Activated CD4-positive, alpha-beta memory T cell treated with anti-CD3 and anti-CD28 coated beads for 36 hours (primary cell): ENCODE measurements at regions not wholly inside any gene's neighbourhood (a gene's known extent, or its start where the extent isn't known, plus 50 kb on each side); places are given as distances from the start of the nearest gene placed in this dataset.
"Not testable (repeated sequence)": the region's sequence is repeated elsewhere in the genome, so short reads cannot be mapped to it uniquely, and the experiment has no call there.

Experiments used
- CTCF ChIA-PET: fragments of 350-600 bp; sonication (Branson Sonifier 250); formaldehyde crosslinking; loops from one replicate; lab custom pipeline; 2021; ENCODE audit warnings: antibody characterized with exemption, inconsistent platforms; lab: Charles Lee
- POLR2A ChIA-PET: fragments of 350-600 bp; sonication (Branson Sonifier 250); formaldehyde crosslinking; loops from one replicate; lab custom pipeline; 2021; ENCODE audit warnings: antibody characterized with exemption; lab: Charles Lee
- DNase-seq: peaks from one replicate; pipeline ENCODE4 v3.0.0-alpha.2; 2020
- H3K27ac Mint-ChIP-seq: one replicate; pipeline ENCODE4 v1.8.0; 2021; ENCODE audit warnings: mixed read lengths
- H3K27me3 Mint-ChIP-seq: one replicate; pipeline ENCODE4 v1.8.0; 2021; ENCODE audit warnings: mixed read lengths
- H3K36me3 Mint-ChIP-seq: one replicate; pipeline ENCODE4 v1.8.0; 2021; ENCODE audit warnings: mixed read lengths
- H3K4me1 Mint-ChIP-seq: one replicate; pipeline ENCODE4 v1.8.0; 2021; ENCODE audit warnings: low read depth, mixed read lengths
- H3K4me3 Mint-ChIP-seq: one replicate; pipeline ENCODE4 v1.8.0; 2021; ENCODE audit warnings: mild to moderate bottlenecking, mixed read lengths
- H3K9me3 Mint-ChIP-seq: one replicate; pipeline ENCODE4 v1.8.0; 2021; ENCODE audit warnings: mixed read lengths
- intact Hi-C: fragments of 100-400 bp; cut with micrococcal nuclease; formaldehyde crosslinking; loops from one replicate; pipeline ENCODE4 v1.15.1; 2023

DNA sequence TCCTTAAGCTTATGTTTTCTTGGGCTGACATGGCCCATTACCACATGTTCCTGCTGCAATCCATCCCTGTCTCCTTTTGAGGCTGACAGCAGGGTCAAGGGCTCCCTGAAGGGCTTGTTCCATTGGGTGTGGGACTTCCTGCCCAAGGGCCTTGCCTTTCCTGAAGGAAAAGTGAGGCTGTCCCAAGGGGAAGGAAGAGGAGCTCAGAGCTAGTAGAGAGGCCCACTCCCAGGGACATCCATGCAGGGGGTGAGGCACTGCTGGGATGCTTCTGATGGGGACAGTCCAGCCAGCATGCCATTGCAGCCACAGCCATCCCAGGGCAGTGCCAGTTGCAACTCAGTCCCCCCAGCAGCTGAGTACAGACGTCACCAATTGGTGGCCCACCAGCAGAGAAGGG lies 138.4 kb upstream of the FOXA2 start:
- Mint-ChIP-seq H3K27ac (no peak overlapping the region), H3K4me1 (no peaks in the 10 kb centered on the region), H3K27me3 (peaks cover 3% of the 10 kb centered on the region), H3K36me3 (no peaks in the 10 kb centered on the region), H3K4me3 (no peak overlapping the region), H3K9me3 (no peaks in the 10 kb centered on the region)
- CTCF ChIA-PET: no interaction called here
- DNase-seq: no peak
- POLR2A ChIA-PET: no interaction called here
- intact Hi-C loops: no loop called here

DNA sequence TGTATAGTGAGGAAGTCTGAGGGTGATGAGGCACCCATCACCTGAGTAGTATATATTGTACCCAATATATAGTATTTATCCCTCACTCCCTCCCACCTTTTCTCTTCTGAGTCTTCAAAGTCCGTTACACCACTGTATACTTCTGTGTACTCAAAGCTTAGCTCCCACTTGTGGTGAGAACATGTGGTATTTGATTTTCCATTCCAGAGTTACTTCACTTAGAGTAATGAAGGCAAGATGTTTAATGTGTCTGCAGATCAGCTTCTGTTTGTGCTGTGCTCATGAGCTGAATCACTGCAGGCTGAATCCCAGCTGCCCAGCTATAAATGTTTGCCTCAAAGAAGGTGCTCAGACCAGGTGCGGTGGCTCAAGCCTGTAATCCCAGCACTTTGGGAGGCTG lies 139.3 kb upstream of the FOXA2 start:
- Mint-ChIP-seq H3K9me3 (no peaks in the 10 kb centered on the region), H3K36me3 (no peaks in the 10 kb centered on the region), H3K4me3 (no peak overlapping the region), H3K4me1 (no peaks in the 10 kb centered on the region), H3K27me3 (peaks cover 1% of the 10 kb centered on the region), H3K27ac (no peak overlapping the region)
- intact Hi-C loops: no loop called here
- CTCF ChIA-PET: no interaction called here
- POLR2A ChIA-PET: no interaction called here
- DNase-seq: no peak

DNA sequence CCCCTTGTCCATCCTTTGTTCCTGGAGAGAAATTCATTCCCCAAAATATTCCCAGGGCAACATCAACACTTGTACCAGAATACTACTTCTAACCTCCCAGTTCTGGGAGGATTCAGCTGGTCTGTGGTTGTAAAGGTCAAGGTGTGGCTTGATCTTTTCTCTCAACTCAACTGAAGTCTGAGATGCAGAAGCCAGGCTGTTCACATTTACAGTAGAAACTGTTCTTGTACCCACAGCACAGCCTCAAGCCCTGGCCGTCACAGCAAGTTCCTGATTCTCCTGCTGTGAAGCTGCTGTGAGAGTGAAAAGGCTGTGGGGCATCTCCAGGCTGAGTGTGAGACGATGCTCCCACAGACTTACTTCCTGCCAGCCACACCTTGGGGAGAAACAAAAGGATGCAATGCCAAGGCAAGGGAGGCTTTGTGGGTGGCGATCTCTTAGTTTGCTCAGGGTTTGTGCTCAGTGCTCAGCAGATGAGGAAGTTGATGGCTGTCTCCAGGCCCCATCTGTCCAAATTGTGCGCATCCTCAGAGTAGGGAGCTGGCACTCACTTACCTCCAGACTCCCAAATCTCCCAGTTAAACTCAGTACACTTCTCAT lies 143.9 kb upstream of the FOXA2 start:
- no peak for DNase-seq
- ChIA-PET POLR2A (no interaction called here), CTCF (no interaction called here)
- no peak overlapping the region for H3K4me3 Mint-ChIP-seq
- H3K9me3 Mint-ChIP-seq: no peaks in the 10 kb centered on the region
- no peaks in the 10 kb centered on the region for H3K4me1 Mint-ChIP-seq
- intact Hi-C loops: no loop called here
- H3K36me3 Mint-ChIP-seq: no peaks in the 10 kb centered on the region
- H3K27ac Mint-ChIP-seq: no peak overlapping the region
- H3K27me3 Mint-ChIP-seq: no peaks in the 10 kb centered on the region

DNA sequence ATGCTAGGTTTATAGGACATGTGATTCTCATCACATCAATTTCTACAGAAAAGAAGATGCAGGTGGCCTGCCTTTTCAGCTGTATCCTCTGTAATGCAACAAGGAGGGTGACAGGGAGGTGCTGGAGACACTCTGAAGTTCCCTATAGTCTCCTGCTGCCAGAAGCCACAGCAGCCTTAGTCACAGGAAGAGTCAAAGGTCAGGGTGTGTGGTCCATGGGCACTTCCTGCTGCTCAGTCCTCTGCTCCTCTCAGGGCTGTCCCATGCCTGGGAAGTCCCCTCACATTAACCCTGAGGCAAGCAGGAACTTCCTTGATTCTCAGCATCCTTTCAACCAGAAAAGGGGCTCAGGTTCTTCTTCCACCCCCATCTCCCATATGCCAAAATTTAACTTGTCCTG lies 144.8 kb upstream of the FOXA2 start:
- H3K27ac Mint-ChIP-seq: no peak overlapping the region
- H3K4me1 Mint-ChIP-seq: no peaks in the 10 kb centered on the region
- no peak for DNase-seq
- CTCF ChIA-PET: no interaction called here
- H3K4me3 Mint-ChIP-seq: no peak overlapping the region
- intact Hi-C loops: no loop called here
- POLR2A ChIA-PET: no interaction called here
- no peaks in the 10 kb centered on the region for H3K9me3 Mint-ChIP-seq
- H3K27me3 Mint-ChIP-seq: no peaks in the 10 kb centered on the region
- no peaks in the 10 kb centered on the region for H3K36me3 Mint-ChIP-seq

DNA sequence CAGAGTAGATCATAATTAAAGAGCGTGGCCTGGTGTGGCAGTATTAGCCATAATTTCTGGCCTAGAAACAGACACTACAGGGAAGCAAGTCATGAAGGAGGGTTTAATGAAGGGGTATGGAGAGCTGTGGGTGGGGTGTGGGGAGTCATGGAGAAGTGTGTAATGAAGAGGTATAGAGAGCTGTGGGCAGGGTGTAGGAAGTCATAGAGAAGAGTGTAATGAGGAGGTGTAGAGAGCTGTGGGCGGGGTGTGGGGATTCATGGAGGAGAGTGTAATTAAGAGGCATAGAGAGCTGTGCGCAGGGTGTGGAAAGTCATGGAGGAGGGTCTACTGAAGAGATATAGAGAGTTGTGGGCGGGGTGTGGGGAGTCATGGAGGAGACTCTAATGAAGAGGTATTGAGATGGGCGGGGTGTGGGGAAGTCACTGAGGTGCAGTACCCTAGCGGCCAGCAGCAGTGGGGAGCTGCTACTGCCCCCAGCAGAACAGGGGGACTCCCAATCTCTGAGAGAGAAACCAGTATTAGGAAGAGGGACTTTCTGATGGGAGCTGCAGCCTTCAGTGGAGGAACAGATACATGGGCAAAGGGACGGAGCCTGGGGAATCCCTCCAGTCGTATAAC lies 145.4 kb upstream of the FOXA2 start:
- Mint-ChIP-seq H3K36me3 (no peaks in the 10 kb centered on the region), H3K4me3 (no peak overlapping the region), H3K9me3 (no peaks in the 10 kb centered on the region), H3K4me1 (no peaks in the 10 kb centered on the region), H3K27ac (no peak overlapping the region), H3K27me3 (no peaks in the 10 kb centered on the region)
- intact Hi-C loops: no loop called here
- DNase-seq: no peak
- CTCF ChIA-PET: no interaction called here
- POLR2A ChIA-PET: no interaction called here

DNA sequence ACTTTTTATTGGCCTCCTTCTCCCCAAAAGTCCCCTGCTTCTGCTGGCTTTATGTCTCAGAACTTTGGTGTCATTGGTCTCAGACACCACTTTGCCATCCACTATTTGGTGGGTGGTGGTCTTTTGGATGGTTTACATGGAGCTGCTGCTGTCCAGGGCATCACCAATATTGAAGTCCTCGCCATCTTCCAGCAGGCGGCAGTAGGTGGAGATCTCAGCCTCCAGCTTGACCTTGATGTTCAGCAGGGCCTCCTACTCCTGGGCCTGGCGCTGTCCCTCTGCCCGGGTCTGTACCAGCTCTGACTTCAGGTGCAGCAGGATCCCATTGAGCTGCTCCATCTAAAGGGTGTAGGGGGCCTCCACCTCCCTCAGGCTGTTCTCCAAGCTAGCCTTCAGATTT lies 148.4 kb upstream of the FOXA2 start:
- intact Hi-C loops: no loop called here
- CTCF ChIA-PET: no interaction called here
- peaks cover 2% of the 10 kb centered on the region for H3K9me3 Mint-ChIP-seq

DNA sequence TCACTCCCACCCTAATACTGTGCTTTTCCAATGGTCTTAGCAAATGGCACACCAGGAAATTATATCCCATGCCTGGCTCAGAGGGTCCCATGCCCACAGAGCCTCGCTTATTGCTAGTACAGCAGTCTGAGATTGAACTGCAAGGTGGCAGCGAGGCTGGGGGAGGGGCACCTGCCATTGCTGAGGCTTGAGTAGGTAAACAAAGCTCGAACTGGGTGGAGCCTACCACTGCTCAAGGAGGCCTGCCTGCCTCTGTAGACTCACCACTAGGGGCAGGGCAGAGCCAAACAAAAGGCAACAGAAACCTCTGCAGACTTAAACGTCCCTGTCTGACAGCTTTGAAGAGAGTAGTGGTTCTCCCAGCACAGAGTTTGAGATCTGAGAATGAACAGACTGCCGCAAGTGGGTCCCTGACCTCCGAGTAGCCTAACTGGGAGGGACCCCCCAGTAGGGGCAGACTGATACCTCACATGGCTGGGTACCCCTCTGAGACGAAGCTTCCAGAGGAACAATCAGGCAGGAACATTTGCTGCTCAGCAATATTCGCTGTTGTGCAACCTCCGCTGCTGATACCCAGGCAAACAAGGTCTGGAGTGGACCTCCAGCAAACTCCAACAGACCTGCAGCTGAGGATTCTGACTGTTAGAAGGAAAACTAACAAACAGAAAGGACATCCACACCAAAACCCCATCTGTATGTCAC lies 150.7 kb upstream of the FOXA2 start:
- H3K27ac Mint-ChIP-seq, DNase-seq, H3K27me3 Mint-ChIP-seq, POLR2A ChIA-PET, H3K9me3 Mint-ChIP-seq, H3K4me1 Mint-ChIP-seq, CTCF ChIA-PET, H3K36me3 Mint-ChIP-seq, intact Hi-C loops, H3K4me3 Mint-ChIP-seq: not testable (repeated sequence)

More for the DNA sequence above, 148.4 kb upstream of the FOXA2 start:
- H3K4me3 Mint-ChIP-seq: no peak overlapping the region
- no peak overlapping the region for H3K27ac Mint-ChIP-seq
- no peaks in the 10 kb centered on the region for H3K27me3 Mint-ChIP-seq
- no peaks in the 10 kb centered on the region for H3K4me1 Mint-ChIP-seq
- no peaks in the 10 kb centered on the region for H3K36me3 Mint-ChIP-seq
- no peak for DNase-seq
- POLR2A ChIA-PET: no interaction called here

DNA sequence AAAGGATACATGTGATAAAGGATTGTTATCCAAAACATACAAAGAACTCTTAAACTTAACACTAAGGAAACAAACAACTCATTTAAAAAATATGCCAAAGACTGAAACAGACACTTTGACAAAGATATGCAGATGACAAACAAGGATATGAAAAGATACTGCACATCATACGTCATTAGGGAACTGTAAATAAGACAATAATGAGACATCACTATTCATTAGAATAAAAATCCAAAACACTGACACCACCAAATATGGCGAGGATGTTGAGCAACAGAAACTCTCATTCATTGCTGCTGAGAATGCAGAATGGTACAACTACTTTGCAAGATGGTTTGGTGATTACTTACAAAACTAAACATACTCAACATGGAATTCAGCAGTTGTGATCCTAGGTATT lies 156.5 kb upstream of the FOXA2 start:
- H3K4me3 Mint-ChIP-seq: no peak overlapping the region
- H3K36me3 Mint-ChIP-seq: no peaks in the 10 kb centered on the region
- no peak overlapping the region for H3K27ac Mint-ChIP-seq
- peaks cover 2% of the 10 kb centered on the region for H3K9me3 Mint-ChIP-seq
- no peak for DNase-seq
- POLR2A ChIA-PET: no interaction called here
- no peaks in the 10 kb centered on the region for H3K27me3 Mint-ChIP-seq
- CTCF ChIA-PET: no interaction called here
- no peaks in the 10 kb centered on the region for H3K4me1 Mint-ChIP-seq
- intact Hi-C loops: no loop called here

DNA sequence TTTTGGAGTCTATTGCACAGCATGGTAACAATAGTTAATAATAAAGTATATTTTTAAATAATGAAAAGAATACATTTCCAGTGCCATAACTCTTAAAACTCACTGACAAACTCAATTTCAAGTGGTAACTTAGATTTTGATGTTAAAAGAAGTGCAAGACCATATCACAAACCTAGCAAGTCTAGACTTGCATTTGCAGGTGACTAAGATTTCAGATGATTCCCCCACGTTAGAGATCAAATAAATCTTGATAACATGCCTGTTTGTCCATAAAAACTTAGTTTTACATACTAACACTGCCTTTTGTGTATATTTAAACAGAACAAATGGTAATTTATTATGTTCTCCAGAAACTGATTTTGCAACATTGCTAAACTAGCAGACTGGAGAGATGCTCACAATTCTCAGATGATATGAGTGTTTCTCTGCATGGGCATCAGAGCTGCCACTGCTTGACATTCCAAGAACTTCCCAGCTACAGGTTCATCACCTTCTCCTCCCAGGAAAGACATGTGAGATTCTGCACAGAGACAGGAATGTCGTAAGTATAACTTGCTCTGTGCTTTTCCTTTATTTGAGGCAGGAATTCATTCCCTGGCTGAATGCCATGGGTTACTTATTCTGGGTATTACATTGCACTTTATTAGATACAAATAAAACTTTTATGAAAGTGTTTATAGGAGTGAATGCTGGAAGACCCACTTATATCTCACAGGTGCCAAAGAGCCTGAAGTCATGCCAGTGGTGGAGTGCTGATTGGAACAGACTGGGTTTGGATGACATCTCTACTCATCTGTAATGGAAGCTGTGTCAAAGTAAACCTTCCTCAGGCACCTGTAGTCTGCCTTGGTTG lies 160.2 kb upstream of the FOXA2 start:
- H3K27me3 Mint-ChIP-seq: no peaks in the 10 kb centered on the region

DNA sequence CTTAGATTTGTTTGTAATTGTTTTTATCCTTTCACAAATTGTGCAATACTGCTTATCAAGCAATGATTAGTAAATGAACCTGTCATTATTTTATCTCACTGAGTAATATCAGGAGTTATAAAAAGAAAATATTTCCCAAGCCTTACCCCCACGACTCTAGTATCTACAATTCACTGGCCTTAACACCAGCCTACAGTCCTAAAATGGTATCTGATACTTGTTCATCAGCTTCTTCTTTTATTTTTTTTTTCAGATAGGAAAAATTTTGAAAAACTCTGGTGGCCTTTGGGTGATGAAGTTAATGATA lies 160.8 kb upstream of the FOXA2 start:
- ChIA-PET CTCF (no interaction called here), POLR2A (no interaction called here)
- no peaks in the 10 kb centered on the region for H3K4me1 Mint-ChIP-seq
- intact Hi-C loops: no loop called here
- H3K27ac Mint-ChIP-seq: no peak overlapping the region
- H3K27me3 Mint-ChIP-seq: no peaks in the 10 kb centered on the region
- H3K4me3 Mint-ChIP-seq: no peak overlapping the region
- DNase-seq: no peak
- H3K9me3 Mint-ChIP-seq: peaks cover 6% of the 10 kb centered on the region
- no peaks in the 10 kb centered on the region for H3K36me3 Mint-ChIP-seq

More for the DNA sequence above, 160.2 kb upstream of the FOXA2 start:
- POLR2A ChIA-PET: no interaction called here
- H3K27ac Mint-ChIP-seq: no peak overlapping the region
- intact Hi-C loops: no loop called here
- no peak overlapping the region for H3K4me3 Mint-ChIP-seq
- DNase-seq: no peak
- peaks cover 6% of the 10 kb centered on the region for H3K9me3 Mint-ChIP-seq
- no peaks in the 10 kb centered on the region for H3K36me3 Mint-ChIP-seq
- CTCF ChIA-PET: no interaction called here
- H3K4me1 Mint-ChIP-seq: no peaks in the 10 kb centered on the region

DNA sequence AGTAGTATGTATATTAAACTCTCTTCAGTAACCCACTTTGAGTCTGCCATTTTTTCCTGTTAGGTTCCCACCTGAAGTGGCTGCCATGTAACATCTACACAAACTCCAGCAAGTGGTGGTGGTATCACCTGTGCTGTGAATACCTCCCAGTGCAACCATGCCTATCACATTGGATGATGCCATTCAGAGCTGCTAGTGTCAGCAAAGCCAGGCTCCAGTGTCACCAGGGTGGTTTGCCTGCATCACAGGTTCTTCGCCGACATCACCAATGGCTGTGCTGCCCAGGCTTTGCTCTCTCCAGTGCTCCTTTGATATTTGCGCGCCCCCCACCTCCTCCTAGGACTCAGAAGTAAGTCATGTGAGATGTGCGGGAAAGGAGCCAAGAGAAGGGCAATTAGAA lies 162.6 kb upstream of the FOXA2 start:
- no peak overlapping the region for H3K27ac Mint-ChIP-seq
- peaks cover 6% of the 10 kb centered on the region for H3K9me3 Mint-ChIP-seq

DNA sequence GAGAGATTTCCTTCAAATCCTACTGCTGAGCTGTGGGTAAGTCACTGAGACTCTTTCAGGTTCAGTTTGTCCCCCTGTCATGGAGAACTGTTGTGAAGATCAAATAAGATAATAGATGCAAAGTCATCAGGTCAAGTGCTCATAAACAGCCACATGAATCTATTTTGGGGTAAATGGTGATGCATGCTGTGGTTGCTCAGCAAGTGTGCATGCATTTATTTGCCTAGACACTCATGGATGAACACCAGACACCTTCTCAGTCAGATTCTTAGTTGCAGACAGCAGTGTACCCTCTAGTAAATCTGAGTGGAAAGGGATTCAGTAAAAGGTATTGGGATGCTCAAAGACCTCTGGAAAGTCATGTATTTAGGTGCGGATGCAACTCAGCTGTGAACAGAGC lies 168.0 kb upstream of the FOXA2 start:
- Mint-ChIP-seq H3K27me3 (no peaks in the 10 kb centered on the region), H3K27ac (no peak overlapping the region), H3K4me1 (no peaks in the 10 kb centered on the region), H3K36me3 (no peaks in the 10 kb centered on the region), H3K4me3 (no peak overlapping the region), H3K9me3 (no peaks in the 10 kb centered on the region)
- CTCF ChIA-PET: no interaction called here
- intact Hi-C loops: no loop called here
- POLR2A ChIA-PET: no interaction called here
- DNase-seq: no peak

More for the DNA sequence above, 162.6 kb upstream of the FOXA2 start:
- ChIA-PET CTCF (no interaction called here), POLR2A (no interaction called here)
- no peaks in the 10 kb centered on the region for H3K36me3 Mint-ChIP-seq
- H3K4me3 Mint-ChIP-seq: no peak overlapping the region
- intact Hi-C loops: no loop called here
- no peaks in the 10 kb centered on the region for H3K4me1 Mint-ChIP-seq
- no peak for DNase-seq
- no peaks in the 10 kb centered on the region for H3K27me3 Mint-ChIP-seq
